Fibroblast of villous mesenchyme (primary cell): ENCODE measurements at regions not wholly inside any gene's neighbourhood (a gene's known extent, or its start where the extent isn't known, plus 50 kb on each side); places are given as distances from the start of the nearest gene placed in this dataset.

Source experiments
- DNase-seq: peaks from one replicate; pipeline ENCODE4 v3.0.0-alpha.2; 2010; ENCODE audit warnings: low read depth
- H3K4me3 ChIP-seq: 2 replicates; pipeline ENCODE4 v1.5.1; 2011; ENCODE audit warnings: low read depth, mild to moderate bottlenecking, low read length
- TF ChIP-seq, protein P1 (sequence below): IDR thresholded peaks from 2 replicates; pipeline ENCODE4 v1.5.1; 2012; ENCODE audit warnings: low read depth, mild to moderate bottlenecking, low read length; ENCODE audit not compliant: insufficient read depth

- H3K4me3 ChIP-seq = no peak overlapping the region
- no peak for DNase-seq
- TF ChIP-seq, protein P1, sequence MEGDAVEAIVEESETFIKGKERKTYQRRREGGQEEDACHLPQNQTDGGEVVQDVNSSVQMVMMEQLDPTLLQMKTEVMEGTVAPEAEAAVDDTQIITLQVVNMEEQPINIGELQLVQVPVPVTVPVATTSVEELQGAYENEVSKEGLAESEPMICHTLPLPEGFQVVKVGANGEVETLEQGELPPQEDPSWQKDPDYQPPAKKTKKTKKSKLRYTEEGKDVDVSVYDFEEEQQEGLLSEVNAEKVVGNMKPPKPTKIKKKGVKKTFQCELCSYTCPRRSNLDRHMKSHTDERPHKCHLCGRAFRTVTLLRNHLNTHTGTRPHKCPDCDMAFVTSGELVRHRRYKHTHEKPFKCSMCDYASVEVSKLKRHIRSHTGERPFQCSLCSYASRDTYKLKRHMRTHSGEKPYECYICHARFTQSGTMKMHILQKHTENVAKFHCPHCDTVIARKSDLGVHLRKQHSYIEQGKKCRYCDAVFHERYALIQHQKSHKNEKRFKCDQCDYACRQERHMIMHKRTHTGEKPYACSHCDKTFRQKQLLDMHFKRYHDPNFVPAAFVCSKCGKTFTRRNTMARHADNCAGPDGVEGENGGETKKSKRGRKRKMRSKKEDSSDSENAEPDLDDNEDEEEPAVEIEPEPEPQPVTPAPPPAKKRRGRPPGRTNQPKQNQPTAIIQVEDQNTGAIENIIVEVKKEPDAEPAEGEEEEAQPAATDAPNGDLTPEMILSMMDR = no peak
Observed at GRCh38 chr10:20959242-20959641, 62.1 kb upstream of the NEBL start.

- TF ChIP-seq, protein P1 = no peak
- H3K4me3 ChIP-seq = no peak overlapping the region
- no peak for DNase-seq
Observed at GRCh38 chr10:20958764-20959163, 61.7 kb upstream of the NEBL start.

DNA sequence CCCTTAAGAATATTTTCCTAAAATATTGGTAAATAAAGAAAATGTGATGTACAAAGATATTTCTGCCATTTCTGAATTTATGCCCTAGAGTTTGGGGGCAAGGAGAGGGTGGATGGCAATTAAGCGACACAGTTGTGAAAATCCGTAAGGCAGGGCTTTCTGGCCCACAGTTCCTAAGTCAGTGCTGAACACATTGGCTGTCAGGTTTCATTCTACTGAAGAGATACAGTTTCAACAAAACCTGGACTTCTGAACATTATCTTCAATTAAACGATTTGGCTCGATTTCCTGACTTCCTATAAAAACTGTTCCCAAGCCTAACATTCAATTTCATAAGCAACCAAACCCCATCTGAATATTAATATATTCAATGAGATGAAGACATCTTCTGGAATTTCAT lies 61.1 kb upstream of the NEBL start:
- H3K4me3 ChIP-seq = no peak overlapping the region
- no peak for DNase-seq
- TF ChIP-seq, protein P1 = no peak

- H3K4me3 ChIP-seq = no peak overlapping the region
- TF ChIP-seq, protein P1 = no peak
- DNase-seq = no peak
Observed at GRCh38 chr10:20957744-20958143, 60.6 kb upstream of the NEBL start.

DNA sequence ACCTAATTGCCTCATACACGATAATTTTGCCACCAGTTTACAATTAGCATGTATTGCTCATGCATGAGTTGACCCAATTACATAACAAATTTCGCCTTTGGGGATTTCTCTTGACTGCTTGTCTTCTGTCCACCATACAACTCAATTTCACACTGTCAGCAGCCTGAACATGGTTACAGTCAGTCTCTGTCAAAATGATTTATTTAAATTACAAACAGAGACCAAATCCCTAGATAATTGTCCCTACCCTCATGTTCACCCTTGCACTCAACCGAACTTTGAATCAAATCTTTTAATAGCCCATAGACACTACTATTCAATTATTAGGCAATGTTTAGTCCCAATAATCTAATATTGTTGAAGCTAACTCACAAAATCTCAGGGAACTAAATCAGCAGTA lies 59.7 kb upstream of the NEBL start:
- TF ChIP-seq, protein P1 = no peak
- H3K4me3 ChIP-seq = no peak overlapping the region
- no peak for DNase-seq

DNA sequence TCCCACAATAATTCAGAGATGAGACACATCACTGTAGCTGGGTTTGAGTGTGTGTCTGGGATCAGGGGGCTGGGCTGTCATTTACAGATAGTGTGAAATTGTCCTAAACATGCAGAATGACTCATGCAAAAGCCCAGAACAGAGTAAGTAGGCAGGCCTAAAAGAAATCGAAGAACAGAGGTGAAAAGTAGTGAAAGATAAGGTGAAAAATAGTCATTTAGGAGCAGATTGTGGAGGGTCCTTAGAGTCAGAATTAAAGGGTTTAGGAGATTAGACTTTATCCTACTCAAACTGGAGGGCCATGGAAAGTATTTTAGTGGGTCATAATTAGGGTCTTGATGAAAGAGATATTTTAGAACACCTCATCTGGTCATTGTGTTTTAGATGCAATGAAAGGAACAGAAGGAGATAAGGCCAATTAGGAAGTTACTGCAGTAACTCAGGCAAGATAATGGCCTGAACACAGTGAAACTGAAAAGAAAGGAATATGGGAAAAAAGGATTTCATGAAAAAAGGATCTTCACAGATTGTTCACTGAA lies 58.3 kb upstream of the NEBL start:
- TF ChIP-seq, protein P1 = no peak
- no peak for DNase-seq
- no peak overlapping the region for H3K4me3 ChIP-seq

DNA sequence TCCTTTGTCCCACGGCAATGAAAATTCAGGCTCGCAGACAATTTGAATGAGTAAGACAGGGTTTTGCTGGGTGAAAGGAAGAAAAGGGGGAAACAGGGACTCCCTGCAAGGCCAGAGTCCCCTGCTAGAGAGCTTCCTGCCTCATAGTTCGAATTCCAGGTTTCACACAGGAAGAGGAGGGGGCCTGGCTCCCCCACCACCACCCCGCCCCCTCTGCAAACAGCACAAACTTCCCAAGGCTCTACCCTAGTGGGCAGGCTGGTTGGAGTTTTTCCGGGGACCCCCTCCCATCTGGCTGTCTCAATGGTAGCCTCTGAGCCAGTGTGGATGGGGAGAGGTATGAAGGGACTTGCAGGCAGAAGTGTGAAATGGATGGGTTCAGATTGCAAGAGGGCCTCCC lies 57.4 kb upstream of the NEBL start:
- no peak overlapping the region for H3K4me3 ChIP-seq

More for the DNA sequence above, 57.4 kb upstream of the NEBL start:
- no peak for DNase-seq
- TF ChIP-seq, protein P1 = no peak
